LNCaP clone FGC (cell line): ENCODE measurements at regions not wholly inside any gene's neighbourhood (a gene's known extent, or its start where the extent isn't known, plus 50 kb on each side); places are given as distances from the start of the nearest gene placed in this dataset.
A peak's percentile ranks its signal among the peaks of the same experiment; 100 is the strongest.

ENCODE experiments used
- DNase-seq: peaks from one replicate; pipeline ENCODE4 v3.0.0-alpha.2; 2011; ENCODE audit warnings: low read depth
- H3K4me3 ChIP-seq: 2 replicates; pipeline ENCODE4 v1.5.1; 2011; ENCODE audit warnings: mild to moderate bottlenecking, low read depth, low read length, control low read depth
- CTCF ChIP-seq: IDR thresholded peaks from 2 replicates; pipeline ENCODE4 v1.5.1; 2012; ENCODE audit warnings: mild to moderate bottlenecking; ENCODE audit not compliant: control insufficient read depth, insufficient read depth; ENCODE audit errors: extremely low read depth

GRCh38 chr4:60800701-60801100 is 399.4 kb upstream of the ADGRL3 start:
- no peak for TF ChIP-seq CTCF
- no peak overlapping the region for H3K4me3 ChIP-seq

DNA sequence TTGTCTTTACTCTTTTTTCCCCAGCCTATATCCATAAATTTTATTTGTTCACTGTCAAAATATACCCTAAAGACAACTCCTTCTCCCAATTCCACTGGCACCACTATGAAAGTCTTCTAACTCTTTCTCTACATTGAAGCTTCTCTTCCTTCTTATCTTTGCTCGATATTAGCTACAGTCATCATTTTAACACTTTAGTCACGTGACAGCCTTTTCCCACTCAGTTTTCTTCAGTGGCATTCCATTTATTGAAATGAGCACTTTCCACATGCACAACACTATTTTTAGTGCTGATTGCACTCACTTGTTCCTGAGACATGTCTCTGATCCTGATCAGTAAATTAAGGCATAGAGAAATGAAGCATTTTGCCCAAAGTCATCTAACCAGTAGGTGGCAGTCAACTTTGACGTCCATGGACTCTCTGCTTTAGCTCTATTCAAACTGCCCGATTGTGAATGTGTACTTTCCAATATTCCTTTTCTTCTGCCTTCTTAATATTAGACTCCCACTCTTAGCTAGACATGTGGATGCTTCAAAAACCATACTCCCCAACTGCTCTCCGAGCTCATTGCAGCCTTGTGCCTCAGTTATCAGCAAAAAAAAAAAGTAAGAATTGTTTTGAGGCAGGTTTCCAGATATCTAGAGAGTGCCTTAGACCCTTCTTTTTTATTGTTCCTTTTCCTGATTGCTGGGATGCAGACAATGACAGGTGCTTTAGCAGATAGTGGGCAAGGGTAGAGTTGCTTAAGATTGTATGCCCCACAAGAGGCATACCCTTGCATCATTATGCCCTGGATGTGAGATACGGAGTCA is 394.4 kb upstream of the ADGRL3 start:
- peak; percentile 67 for TF ChIP-seq CTCF
- DNase-seq: peak; percentile 11
- H3K4me3 ChIP-seq: no peak overlapping the region

More at GRCh38 chr4:60800701-60801100, 399.4 kb upstream of the ADGRL3 start:
- DNase-seq: no peak

DNA sequence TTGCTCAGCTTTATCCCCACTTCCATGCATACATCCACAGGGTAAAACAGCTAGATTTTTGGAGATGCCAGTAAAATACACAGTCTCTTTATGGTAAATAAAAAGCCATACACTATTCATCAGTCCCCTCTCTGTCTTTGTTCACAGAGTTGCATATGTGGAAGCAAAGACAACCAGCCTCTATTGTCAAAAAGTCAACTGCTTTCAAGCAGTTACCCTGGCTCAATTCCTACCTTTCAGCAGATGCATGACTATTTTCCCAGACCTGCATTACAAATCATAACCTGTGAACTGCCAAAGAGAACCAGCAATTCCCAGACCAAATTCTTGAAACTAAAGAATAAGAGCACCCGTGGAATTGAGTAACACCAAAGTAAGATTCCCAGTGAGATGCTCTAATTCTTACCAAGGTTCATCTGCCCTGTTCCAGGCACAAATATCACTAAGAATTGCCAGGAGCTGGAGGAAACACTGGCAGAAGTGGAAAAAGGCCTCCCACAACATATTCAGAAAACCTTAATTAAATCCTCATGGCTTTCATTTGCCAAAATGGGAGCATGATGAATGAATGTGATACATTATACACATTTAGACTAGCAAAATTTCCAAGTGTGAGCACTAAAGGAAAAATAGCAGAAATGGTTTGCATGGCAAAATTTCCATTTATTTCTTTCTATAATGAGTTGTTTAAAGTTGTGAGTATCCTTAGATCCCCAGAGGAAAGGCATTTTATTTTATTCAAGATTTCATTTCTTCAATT is 391.2 kb upstream of the ADGRL3 start:
- DNase-seq: no peak
- no peak for TF ChIP-seq CTCF
- no peak overlapping the region for H3K4me3 ChIP-seq

GRCh38 chr4:60809486-60809800 is 390.7 kb upstream of the ADGRL3 start:
- TF ChIP-seq CTCF: no peak
- H3K4me3 ChIP-seq: no peak overlapping the region

DNA sequence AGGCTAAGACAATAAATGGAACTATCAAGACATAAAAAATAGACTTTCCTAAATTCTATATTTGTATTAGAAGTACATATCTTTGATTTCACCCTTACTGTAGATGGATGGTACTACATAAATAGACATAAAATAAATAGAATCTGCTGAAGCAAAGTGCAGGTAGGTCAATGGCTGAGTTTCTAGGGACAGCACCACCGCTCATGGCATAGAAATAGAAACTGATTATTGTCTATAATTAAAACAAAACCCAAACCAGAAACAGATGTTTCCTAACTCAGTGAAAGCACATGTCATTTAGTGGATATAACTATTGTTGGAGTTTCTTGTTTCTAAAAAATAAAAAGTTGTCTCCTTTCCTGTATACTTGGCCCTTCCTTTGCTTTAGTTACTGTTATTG is 387.3 kb upstream of the ADGRL3 start:
- H3K4me3 ChIP-seq: no peak overlapping the region
- no peak for TF ChIP-seq CTCF
- DNase-seq: no peak

More at GRCh38 chr4:60809486-60809800, 390.7 kb upstream of the ADGRL3 start:
- DNase-seq: no peak

GRCh38 chr4:60814549-60814948 is 385.6 kb upstream of the ADGRL3 start:
- TF ChIP-seq CTCF: no peak
- H3K4me3 ChIP-seq: no peak overlapping the region
- no peak for DNase-seq
